GM19397 (cell line): ENCODE measurements at regions not wholly inside any gene's neighbourhood (a gene's known extent, or its start where the extent isn't known, plus 50 kb on each side); places are given as distances from the start of the nearest gene placed in this dataset.

Source experiments
- ATAC-seq: cut with Tn5 transposase; IDR thresholded peaks from one replicate; pipeline ENCODE4 v1.9.1; 2021; ENCODE audit warnings: mild to moderate bottlenecking, moderate library complexity; ENCODE audit not compliant: unreplicated experiment

- ATAC-seq, result no peak
Measured at GRCh38 chr16:86895606-86896005, 317.3 kb downstream of the FOXL1 start.

- ATAC-seq, result no peak
Measured at GRCh38 chr16:86896976-86897375, 318.6 kb downstream of the FOXL1 start.

GRCh38 chr16:86897486-86897885 is 319.1 kb downstream of the FOXL1 start:
- no peak for ATAC-seq

GRCh38 chr16:86898386-86898785 is 320.0 kb downstream of the FOXL1 start:
- no peak for ATAC-seq

DNA sequence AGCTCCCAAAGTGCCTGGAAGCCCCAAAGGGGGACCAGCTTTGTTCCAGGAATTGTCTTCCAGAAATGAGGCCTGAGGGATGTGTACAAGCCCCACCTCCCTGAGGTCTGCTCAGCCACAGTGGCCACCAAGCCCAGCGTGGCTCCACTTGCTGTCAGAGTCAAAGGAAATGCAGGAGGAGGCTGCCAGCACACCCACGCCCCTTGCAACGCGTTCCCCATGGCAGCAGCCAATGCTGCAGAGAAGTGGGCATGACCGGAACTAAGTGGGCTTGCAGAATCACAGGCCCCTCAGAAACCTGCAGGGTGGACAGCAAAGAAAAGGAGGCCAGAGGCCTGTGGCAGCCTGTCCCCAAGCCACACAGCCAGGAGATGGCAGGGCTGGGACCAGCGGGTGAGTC is 320.8 kb downstream of the FOXL1 start:
- ATAC-seq, result no peak

- ATAC-seq, result no peak
Measured at GRCh38 chr16:86899757-86900156, 321.4 kb downstream of the FOXL1 start.

DNA sequence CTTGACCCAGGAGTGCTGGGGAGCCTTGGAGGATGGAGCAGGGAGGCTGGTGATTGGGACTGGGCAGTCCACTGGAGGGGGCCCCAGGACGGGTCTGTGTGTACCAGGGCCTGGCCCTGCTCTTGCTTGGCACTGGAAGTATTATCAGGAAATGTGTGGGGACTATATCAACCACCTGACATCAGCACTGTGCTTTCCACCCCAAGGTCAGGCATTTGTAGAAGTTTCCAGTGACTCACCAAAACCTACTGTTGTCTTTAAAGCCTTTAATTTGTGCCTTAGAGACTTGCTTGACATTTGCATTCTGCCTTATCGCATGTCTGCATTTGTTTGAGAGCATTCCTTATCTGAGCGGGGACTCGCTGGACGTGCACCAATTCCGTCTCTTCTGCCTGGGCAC is 323.1 kb downstream of the FOXL1 start:
- ATAC-seq, result no peak

DNA sequence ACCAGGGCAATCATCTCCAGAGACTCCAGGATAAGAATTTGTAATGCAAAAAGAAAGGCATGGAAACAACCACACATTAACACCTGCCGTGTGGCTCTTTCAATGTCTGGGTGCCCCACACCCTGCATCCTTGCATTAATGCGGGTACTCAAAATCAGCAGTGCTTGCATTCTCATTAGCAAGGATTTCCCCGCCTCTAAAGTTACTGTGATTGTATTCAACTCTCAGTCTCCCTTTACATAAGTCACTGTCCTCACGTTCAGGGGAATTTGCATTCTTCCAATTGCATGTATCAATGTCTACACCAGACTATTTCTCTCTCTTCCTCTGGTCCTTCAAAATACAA is 324.3 kb downstream of the FOXL1 start:
- ATAC-seq, result no peak

GRCh38 chr16:86903068-86903467 is 324.7 kb downstream of the FOXL1 start:
- ATAC-seq, result no peak

DNA sequence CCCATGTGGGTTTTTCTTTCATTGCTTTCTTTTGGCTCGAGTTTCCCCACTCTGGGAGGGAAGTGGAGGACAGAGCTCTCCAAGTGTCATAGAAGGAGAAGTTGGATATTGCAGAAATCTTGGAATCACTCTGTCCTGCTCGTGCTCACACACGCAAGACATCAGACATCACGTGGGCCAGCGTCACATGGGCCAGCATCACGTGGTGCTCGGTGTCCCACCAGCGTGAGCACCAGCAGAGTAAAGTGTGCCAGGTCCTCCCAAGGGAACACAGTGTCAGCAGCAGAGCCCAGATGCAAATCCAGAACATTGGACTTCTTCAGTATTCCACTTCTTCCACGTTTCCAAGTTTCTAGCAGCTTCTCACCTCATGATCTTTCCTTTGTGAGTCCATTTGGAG is 327.0 kb downstream of the FOXL1 start:
- no peak for ATAC-seq

GRCh38 chr16:86906623-86907022 is 328.3 kb downstream of the FOXL1 start:
- ATAC-seq, result no peak

DNA sequence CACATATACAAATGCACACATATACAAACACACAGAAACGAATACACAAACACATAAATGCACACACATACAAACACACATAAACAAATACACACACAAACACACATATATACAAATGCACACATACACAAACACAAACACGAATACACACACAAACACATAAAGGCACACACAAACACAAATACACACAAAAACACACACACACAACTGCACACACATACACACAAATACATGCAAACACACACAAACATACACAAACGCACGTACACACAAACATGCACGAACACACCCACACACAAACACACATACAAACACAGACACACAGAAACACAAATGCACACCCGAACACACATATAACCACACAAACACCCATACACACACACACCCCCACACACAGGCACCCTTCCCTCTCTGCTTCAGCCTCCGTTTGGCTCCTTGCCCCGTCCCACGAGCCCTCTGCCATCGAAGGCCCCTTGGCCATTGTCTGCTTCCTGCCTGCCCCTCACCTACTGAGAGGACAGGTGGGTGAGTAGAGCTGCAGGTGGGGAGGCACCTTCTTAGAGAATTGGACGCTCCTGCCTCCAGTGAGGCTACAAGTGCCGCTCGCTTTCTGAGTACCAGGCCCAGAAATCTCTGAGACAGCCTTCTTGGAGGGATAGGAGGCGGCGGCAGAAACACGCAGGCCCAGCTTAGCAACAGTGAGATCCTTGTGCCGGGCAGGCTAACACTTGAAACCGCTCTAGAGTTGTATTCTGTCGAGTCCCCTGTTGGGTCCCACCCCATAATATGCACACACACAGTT is 331.2 kb downstream of the FOXL1 start:
- ATAC-seq, result no peak

- ATAC-seq, result no peak
Measured at GRCh38 chr16:86910161-86910769, 331.9 kb downstream of the FOXL1 start.

- no peak for ATAC-seq
Measured at GRCh38 chr16:86911437-86911958, 333.1 kb downstream of the FOXL1 start.

GRCh38 chr16:86913886-86914285 is 335.5 kb downstream of the FOXL1 start:
- ATAC-seq, result no peak

DNA sequence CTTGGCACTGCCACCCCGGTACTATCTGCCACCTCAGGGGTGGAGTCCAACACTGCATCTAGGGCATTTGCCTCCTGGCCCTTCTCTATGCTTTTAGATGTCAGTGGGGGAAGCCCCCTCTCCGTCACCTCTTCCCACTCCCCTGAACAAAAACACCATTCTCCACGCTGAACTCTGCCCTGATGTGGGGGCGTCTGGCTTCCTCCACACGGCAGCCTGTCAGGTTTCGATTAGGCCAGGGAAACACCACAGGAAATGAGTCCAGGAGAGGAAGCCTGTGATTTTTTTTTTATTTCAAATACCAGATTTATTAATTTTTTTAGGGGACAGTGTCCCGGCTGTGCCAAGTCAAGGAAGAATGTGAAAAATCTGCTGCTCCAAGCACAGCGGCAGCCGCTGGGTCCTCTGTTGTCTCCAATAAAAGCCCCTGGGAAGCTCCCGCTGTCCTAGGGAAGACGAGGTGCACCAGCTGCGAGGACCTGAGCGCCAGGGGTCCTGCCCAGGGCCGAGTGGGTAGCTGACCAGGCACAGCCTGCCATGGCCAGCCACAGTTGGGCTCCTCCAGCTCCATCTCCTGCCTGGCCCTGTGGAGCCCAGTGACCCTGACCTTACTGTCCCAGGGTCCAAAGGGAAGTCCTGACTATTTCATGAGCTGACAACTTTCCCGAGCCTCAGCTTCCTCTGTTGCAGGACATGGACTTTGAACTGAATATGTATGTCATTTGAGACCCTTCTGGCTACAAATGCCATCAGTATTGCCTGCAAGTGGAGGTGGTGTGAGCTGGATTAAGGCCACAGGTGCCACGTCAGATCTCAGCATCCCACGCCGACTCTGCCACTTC is 336.7 kb downstream of the FOXL1 start:
- ATAC-seq, result no peak

DNA sequence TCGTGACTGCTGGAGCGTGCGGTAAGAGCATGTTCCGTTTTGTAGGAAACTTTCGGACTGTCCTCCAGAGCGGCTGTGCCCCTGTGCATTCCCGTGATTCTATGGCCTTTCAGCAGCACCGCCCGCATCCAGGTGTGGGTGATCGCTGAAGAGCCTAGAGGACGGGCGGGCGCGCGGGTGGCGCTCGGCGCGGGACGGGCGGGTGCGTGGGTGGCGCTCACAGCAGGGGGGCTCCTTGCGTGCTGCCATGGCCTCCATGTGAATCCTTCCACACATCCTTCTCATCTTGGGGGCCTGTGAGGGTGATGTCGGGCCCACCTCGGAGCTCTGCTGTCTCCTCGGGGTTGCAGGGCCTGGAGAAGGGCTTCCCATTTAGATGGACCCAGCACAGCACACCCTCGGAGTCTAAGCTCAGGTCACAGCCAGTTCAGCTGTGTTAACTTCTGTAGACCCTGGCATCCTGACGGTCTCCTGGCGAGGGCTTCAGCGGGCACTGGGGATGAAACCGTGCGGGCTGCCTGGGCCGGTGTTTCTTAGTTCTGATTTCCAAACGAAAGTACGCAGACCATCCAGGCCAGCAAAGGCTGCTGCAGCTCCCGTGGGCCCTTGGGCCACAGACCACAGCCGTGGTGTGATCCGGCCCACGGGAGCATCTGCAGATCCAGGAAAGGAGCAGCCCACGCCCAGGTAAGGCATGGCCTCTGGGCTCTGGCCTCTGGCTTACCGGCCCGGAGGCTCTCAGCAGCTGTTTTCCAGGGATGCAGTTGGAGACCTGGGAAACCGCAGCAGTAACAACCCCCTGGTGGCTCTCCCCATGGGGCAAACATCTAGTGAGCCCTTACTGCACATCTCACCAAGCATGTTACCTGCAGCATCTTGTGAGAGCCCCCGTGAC is 339.4 kb downstream of the FOXL1 start:
- ATAC-seq, result no peak

DNA sequence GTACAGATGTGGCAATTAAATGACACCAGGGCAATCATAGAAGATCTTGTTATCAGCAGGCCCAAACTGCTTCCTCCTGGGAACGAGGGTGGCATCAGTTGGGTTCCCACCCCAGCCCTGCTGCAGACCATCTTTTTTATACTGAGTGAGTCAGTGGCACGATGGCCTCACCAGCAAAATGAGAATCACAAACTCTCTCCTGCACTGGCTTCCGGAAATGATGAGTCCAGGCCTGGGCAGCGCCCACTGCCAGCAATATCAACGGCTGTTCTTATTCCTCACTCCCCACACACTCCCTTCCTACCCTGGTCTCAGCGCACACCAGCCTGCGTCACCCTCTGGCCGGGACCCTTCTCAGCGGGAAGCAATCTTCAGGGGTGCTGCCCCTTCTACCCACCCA is 340.3 kb downstream of the FOXL1 start:
- no peak for ATAC-seq

- no peak for ATAC-seq
Measured at GRCh38 chr16:86919078-86919477, 340.7 kb downstream of the FOXL1 start.

GRCh38 chr16:86919578-86920305 is 341.4 kb downstream of the FOXL1 start:
- no peak for ATAC-seq
